GM21723 (cell line): ENCODE measurements at regions not wholly inside any gene's neighbourhood (a gene's known extent, or its start where the extent isn't known, plus 50 kb on each side); places are given as distances from the start of the nearest gene placed in this dataset.

Source experiments
- ATAC-seq: cut with Tn5 transposase; IDR thresholded peaks from one replicate; pipeline ENCODE4 v1.9.1; 2021; ENCODE audit warnings: mild to moderate bottlenecking, moderate library complexity; ENCODE audit not compliant: unreplicated experiment

- ATAC-seq: no peak
Observed at GRCh38 chr20:23282111-23282510, 68.5 kb upstream of the NXT1 start.

GRCh38 chr20:23279836-23280235, 70.8 kb upstream of the NXT1 start:
- no peak for ATAC-seq

GRCh38 chr20:23278172-23278571, 72.4 kb upstream of the NXT1 start:
- ATAC-seq: no peak

- no peak for ATAC-seq
Observed at GRCh38 chr20:23277316-23277715, 73.3 kb upstream of the NXT1 start.

- ATAC-seq: no peak
Observed at GRCh38 chr20:23273776-23274175, 76.8 kb upstream of the NXT1 start.

- no peak for ATAC-seq
Observed at GRCh38 chr20:23272176-23273029, 78.2 kb upstream of the NXT1 start.

DNA sequence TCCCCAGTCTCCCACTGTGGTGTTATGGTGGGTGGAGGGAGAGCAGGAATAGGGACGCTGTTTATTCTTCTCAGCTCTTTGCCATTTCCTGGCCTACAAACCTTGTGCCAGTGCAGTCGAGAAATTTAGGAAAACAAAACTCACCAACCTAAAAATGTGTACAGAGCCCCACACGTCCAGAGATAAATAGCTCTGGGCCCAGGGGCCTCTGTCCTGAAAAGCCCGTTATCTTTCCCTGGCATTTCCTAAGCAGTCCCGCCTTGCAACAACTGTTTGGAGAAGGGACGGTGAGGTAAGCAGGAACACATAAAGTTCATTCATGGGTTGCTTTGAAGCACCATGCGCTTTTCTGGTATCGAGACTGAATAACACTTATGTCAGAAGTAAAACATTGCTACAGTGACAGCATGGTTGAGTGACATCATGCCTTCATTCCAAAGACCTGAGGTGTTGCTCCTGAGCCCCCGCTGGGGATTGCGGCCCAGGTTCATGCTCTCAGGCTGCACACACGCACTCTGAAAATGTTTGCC, 80.1 kb upstream of the NXT1 start:
- ATAC-seq: no peak

- ATAC-seq: no peak
Observed at GRCh38 chr20:23269954-23270353, 80.6 kb upstream of the NXT1 start.

GRCh38 chr20:23268792-23269354, 81.7 kb upstream of the NXT1 start:
- ATAC-seq: no peak

- no peak for ATAC-seq
Observed at GRCh38 chr20:23267909-23268308, 82.7 kb upstream of the NXT1 start.

DNA sequence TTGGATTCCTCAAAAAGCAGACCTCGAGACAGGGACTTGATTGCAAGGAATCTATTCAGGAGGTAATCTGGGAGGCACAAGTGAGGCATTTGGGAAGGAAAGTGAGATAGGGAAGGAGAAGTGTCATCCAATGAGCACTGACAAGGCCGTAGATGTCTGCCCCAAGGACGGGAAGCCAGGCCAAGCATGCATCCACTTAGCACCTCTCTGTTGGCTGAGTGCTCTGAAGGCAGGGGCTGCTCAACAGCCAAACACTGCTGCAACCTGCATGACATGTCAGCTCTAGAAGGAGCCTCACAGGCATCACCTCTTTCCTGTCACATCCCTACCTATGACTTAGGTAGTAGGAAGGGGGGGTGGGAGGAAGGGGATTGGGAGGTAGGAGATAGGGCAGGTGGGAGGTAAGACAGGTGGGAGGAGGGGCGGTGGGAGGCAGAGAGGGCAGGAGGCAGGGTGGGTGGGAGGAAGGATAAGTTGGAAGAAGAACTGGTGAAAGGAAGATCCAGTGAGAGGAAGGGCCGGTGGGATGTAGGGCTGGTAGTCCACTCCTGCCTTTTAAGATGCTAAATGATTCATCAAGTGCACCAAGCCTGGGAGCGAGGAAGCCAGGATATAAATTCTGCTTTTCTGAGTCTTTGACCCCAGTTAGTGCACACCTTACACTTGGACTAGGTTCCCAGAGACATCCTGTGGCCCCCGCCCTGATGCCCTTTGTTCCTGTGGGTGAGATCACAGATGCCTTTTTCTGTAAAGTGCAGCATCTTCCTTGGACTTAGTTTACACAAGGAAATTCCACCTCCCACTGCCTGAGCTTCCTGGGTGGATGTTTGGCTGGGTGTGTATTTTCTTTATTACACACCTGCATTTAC, 83.8 kb upstream of the NXT1 start:
- ATAC-seq: no peak

DNA sequence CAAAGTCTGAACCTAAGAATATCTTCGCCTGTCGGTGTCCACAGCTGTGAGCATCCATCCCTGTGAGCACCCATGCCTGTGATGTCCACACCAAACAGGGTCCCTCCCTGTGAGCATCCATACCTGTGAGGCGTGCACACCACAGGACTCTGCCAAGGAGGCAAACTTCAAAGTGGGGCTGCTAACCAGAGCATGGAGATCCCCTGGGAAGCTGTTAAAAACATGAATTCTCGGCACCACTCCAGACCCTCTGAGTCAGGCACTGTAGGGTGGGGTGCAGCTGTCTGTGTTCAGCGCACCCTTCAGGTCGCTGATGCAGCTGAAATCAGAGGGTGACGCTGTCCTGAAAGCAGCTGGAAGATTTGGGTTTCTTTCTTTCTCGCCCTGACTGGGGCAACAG, 85.4 kb upstream of the NXT1 start:
- no peak for ATAC-seq

- ATAC-seq: no peak
Observed at GRCh38 chr20:23264545-23264944, 86.0 kb upstream of the NXT1 start.

- ATAC-seq: no peak
Observed at GRCh38 chr20:23260181-23260840, 90.3 kb upstream of the NXT1 start.

- no peak for ATAC-seq
Observed at GRCh38 chr20:23258747-23259121, 91.9 kb upstream of the NXT1 start.

- no peak for ATAC-seq
Observed at GRCh38 chr20:23257848-23258746, 92.5 kb upstream of the NXT1 start.

DNA sequence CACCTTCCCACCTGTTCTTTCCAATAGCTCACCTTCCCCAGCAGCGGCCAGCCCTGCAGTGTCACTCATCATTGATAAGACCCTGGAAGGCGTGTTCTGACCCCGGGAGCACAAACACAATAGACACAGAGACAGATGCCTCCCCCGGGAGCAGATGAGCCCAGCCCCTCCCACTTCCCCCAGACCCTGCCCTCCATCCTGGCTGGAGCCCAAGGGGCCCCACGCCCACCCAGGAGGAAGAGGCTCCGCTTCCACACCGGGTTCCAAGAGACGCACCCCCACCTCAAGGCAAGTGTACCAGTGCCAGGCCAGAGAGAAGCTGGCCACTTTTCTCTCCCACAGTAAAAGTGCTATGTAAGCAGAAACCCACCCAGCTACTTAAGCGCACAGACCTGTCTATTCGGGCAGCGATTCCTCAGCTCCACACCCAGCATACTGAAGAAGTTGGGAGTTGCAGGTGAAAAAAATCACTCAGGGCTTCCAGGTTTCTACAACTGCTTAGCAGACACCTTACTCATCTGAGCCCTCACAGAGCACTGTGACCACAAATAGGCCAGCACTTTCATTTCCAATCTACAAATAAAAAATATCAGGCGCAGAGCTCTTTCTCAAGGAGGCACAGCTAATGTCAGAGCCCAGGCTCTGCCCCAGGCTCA, 93.4 kb upstream of the NXT1 start:
- ATAC-seq: no peak

DNA sequence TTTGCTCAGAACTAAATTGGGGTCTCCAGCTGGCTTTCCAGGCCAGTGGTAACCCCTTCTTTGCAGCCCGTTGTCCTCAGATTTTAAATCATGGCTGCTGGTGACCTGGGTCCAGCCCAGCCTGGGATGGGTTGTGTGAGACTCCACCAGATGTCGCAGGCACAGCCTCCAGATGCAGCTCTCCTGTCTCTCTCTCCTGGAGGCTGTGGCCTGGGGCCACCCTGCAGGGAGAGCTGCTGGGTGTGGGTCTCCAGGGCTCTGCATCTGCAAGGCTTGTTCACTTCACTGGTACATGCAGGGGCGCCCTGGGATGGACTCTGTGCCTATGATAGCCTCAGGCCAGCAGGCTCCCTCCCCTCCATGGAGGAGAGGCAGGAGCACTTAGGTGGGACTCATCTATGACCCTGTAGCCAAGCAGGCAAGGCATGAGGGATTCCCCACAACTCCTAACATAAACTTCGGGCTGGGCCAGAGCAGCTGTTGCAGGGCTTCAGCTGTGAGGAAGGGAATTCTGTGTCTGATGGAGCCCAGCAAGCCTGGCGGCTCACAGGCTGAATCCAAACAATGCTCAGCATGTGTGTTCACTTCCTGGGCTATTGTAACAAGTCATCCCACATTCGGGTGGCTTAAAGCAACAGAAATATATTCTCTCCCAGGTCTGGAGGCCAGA, 94.7 kb upstream of the NXT1 start:
- ATAC-seq: no peak

- no peak for ATAC-seq
Observed at GRCh38 chr20:23255106-23255505, 95.5 kb upstream of the NXT1 start.
